ENCODE measurements at regions not wholly inside any gene's neighbourhood (a gene's known extent, or its start where the extent isn't known, plus 50 kb on each side); places are given as distances from the start of the nearest gene placed in this dataset.

DNA sequence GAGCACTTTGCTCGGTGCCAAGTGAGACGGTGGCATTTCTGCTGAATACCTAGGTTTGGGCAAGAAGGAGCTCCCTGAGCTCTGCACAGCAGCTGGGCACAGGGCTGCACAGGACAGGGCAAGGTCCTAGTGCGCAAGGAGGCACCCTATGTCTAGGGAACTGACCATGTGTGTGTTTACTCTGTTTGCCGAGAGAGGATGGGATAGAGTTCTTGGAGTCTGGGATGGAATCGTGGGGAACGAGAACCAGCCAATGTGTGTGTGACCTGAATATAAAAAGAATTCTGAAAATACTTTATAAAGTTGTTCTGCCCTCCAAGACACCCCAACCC is 179.5 kb upstream of the NECTIN1 start:
- TF ChIP-seq, protein P1, sequence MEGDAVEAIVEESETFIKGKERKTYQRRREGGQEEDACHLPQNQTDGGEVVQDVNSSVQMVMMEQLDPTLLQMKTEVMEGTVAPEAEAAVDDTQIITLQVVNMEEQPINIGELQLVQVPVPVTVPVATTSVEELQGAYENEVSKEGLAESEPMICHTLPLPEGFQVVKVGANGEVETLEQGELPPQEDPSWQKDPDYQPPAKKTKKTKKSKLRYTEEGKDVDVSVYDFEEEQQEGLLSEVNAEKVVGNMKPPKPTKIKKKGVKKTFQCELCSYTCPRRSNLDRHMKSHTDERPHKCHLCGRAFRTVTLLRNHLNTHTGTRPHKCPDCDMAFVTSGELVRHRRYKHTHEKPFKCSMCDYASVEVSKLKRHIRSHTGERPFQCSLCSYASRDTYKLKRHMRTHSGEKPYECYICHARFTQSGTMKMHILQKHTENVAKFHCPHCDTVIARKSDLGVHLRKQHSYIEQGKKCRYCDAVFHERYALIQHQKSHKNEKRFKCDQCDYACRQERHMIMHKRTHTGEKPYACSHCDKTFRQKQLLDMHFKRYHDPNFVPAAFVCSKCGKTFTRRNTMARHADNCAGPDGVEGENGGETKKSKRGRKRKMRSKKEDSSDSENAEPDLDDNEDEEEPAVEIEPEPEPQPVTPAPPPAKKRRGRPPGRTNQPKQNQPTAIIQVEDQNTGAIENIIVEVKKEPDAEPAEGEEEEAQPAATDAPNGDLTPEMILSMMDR (IDR thresholded peaks at IDR 0.05; ENCODE audit: low read length): no peak
- no peak for TF ChIP-seq EZH2 (IDR thresholded peaks at IDR 0.05; ENCODE audit: borderline replicate concordance, low read length)

Data from OCI-LY1 (cell line).